ENCODE measurements at regions not wholly inside any gene's neighbourhood (a gene's known extent, or its start where the extent isn't known, plus 50 kb on each side); places are given as distances from the start of the nearest gene placed in this dataset.

GRCh38 chr12:93104535-93104934 is 175.4 kb upstream of the EEA1 start:
- TF ChIP-seq CTCF (IDR thresholded peaks at IDR 0.05; ENCODE audit: insufficient read depth, low read length, severe bottlenecking): no peak
- no peak for FAIRE-seq
- Histone ChIP-seq H3K27me3 (ENCODE audit: control insufficient read depth, insufficient read depth, low read length) (no peaks in the 10 kb centered on the region), H3K36me3 (ENCODE audit: control insufficient read depth, insufficient read depth, low read length) (no peaks in the 10 kb centered on the region), H3K4me3 (ENCODE audit: low read depth, low read length) (no peak overlapping the region)
- no peak for DNase-seq (ENCODE audit: low read depth)

- Histone ChIP-seq H3K36me3 (ENCODE audit: control insufficient read depth, insufficient read depth, low read length) (no peaks in the 10 kb centered on the region), H3K4me3 (ENCODE audit: low read depth, low read length) (no peak overlapping the region), H3K27me3 (ENCODE audit: control insufficient read depth, insufficient read depth, low read length) (no peaks in the 10 kb centered on the region)
- DNase-seq (ENCODE audit: low read depth) (no peak), FAIRE-seq (no peak)
- no peak for TF ChIP-seq CTCF (IDR thresholded peaks at IDR 0.05; ENCODE audit: insufficient read depth, low read length, severe bottlenecking)
These were observed 177.8 kb upstream of the EEA1 start for GRCh38 chr12:93106910-93107309.

GRCh38 chr12:93107514-93108312 is 178.6 kb upstream of the EEA1 start:
- DNase-seq (ENCODE audit: low read depth): no peak
- H3K27me3 ChIP-seq (ENCODE audit: control insufficient read depth, insufficient read depth, low read length): no peaks in the 10 kb centered on the region
- H3K4me3 ChIP-seq (ENCODE audit: low read depth, low read length): no peak overlapping the region
- H3K36me3 ChIP-seq (ENCODE audit: control insufficient read depth, insufficient read depth, low read length): no peaks in the 10 kb centered on the region
- peak; percentile 13 for FAIRE-seq
- no peak for TF ChIP-seq CTCF (IDR thresholded peaks at IDR 0.05; ENCODE audit: insufficient read depth, low read length, severe bottlenecking)

GRCh38 chr12:93108985-93109384 is 179.9 kb upstream of the EEA1 start:
- no peak for DNase-seq (ENCODE audit: low read depth)
- Histone ChIP-seq H3K36me3 (ENCODE audit: control insufficient read depth, insufficient read depth, low read length) (no peaks in the 10 kb centered on the region), H3K4me3 (ENCODE audit: low read depth, low read length) (no peak overlapping the region), H3K27me3 (ENCODE audit: control insufficient read depth, insufficient read depth, low read length) (no peaks in the 10 kb centered on the region)
- no peak for FAIRE-seq
- TF ChIP-seq CTCF (IDR thresholded peaks at IDR 0.05; ENCODE audit: insufficient read depth, low read length, severe bottlenecking): no peak

GRCh38 chr12:93109551-93110203 is 180.6 kb upstream of the EEA1 start:
- FAIRE-seq (no peak), DNase-seq (ENCODE audit: low read depth) (peak; percentile 20)
- H3K4me3 ChIP-seq (ENCODE audit: low read depth, low read length): no peak overlapping the region
- no peaks in the 10 kb centered on the region for H3K27me3 ChIP-seq (ENCODE audit: control insufficient read depth, insufficient read depth, low read length)
- no peaks in the 10 kb centered on the region for H3K36me3 ChIP-seq (ENCODE audit: control insufficient read depth, insufficient read depth, low read length)
- TF ChIP-seq CTCF (IDR thresholded peaks at IDR 0.05; ENCODE audit: insufficient read depth, low read length, severe bottlenecking): no peak
